Prostate gland (tissue), 2 donors: ENCODE measurements at regions not wholly inside any gene's neighbourhood (a gene's known extent, or its start where the extent isn't known, plus 50 kb on each side); places are given as distances from the start of the nearest gene placed in this dataset.

Source experiments
- CTCF ChIP-seq, 4 experiments: fragments of 200-600 bp in 2 of 4; fragments of 450-650 bp in 2 of 4; sonication (generic) in 2 of 4; IDR thresholded peaks; 1 replicate in 3 of 4; 2 replicates in 1 of 4; pipeline ENCODE4 v1.5.1; 2016 to 2019; ENCODE audit warnings: antibody characterized with exemption in 4 of 4, mild to moderate bottlenecking in 2 of 4, moderate library complexity in 2 of 4
- POLR2A ChIP-seq: fragments of 450-650 bp; IDR thresholded peaks from one replicate; pipeline ENCODE4 v1.6.1; 2016; ENCODE audit warnings: antibody characterized with exemption, mild to moderate bottlenecking

- no peak for TF ChIP-seq CTCF (IDR thresholded peaks at IDR 0.05)
- no peak for TF ChIP-seq POLR2A
Observed at GRCh38 chr10:121232494-121232893, 365.8 kb downstream of the FGFR2 start.
